GM12878 (cell line): ENCODE measurements at regions not wholly inside any gene's neighbourhood (a gene's known extent, or its start where the extent isn't known, plus 50 kb on each side); places are given as distances from the start of the nearest gene placed in this dataset.

ENCODE experiments used
- ATF2 ChIP-seq: IDR thresholded peaks from 2 replicates; pipeline ENCODE4 v1.6.1; 2012; ENCODE audit warnings: low read length, inconsistent platforms
- CBX3 ChIP-seq: fragments of 200-600 bp; sonication (generic); IDR thresholded peaks from 2 replicates; pipeline ENCODE4 v1.6.1; 2016; ENCODE audit warnings: low read depth, borderline replicate concordance
- EGR1 ChIP-seq, 2 experiments: IDR thresholded peaks; 1 replicate in 1 of 2; 2 replicates in 1 of 2; pipeline ENCODE4 v1.6.1; 2011 to 2012; ENCODE audit warnings: low read depth in 2 of 2, low read length in 2 of 2, borderline replicate concordance in 1 of 2, mild to moderate bottlenecking in 1 of 2, moderate library complexity in 1 of 2
- EZH2 ChIP-seq: IDR thresholded peaks from 2 replicates; pipeline ENCODE4 v1.6.1; 2012; ENCODE audit warnings: low read depth, mild to moderate bottlenecking, control low read depth, inconsistent platforms, low read length, borderline replicate concordance; ENCODE audit not compliant: control insufficient read depth
- HDAC2 ChIP-seq: fragments of 200-600 bp; sonication (generic); IDR thresholded peaks from 2 replicates; pipeline ENCODE4 v1.6.1; 2017
- KDM1A ChIP-seq: fragments of 200-600 bp; sonication (generic); IDR thresholded peaks from 2 replicates; pipeline ENCODE4 v1.6.1; 2016; ENCODE audit warnings: borderline replicate concordance
- NRF1 ChIP-seq: conservative IDR thresholded peaks from 2 replicates; pipeline ENCODE4 v1.6.1; 2011; ENCODE audit warnings: mild to moderate bottlenecking, low read depth, low read length, improper control_type of control experiment
- POLR2AphosphoS5 ChIP-seq: IDR thresholded peaks from 2 replicates; pipeline ENCODE4 v1.6.1; 2011; ENCODE audit warnings: mild to moderate bottlenecking, low read length, inconsistent platforms
- REST ChIP-seq: IDR thresholded peaks from 2 replicates; pipeline ENCODE4 v1.6.1; 2012; ENCODE audit warnings: mild to moderate bottlenecking, low read depth, low read length
- SIX5 ChIP-seq: IDR thresholded peaks from 2 replicates; pipeline ENCODE4 v1.6.1; 2011; ENCODE audit warnings: mild to moderate bottlenecking, low read depth, low read length, moderate library complexity; ENCODE audit not compliant: severe bottlenecking
- SUPT20H ChIP-seq: IDR thresholded peaks from 2 replicates; pipeline ENCODE4 v1.6.1; 2011; ENCODE audit warnings: low read depth, mild to moderate bottlenecking, low read length, moderate library complexity, borderline replicate concordance; ENCODE audit not compliant: control insufficient read depth
- ZZZ3 ChIP-seq: IDR thresholded peaks from 2 replicates; pipeline ENCODE4 v1.6.1; 2011; ENCODE audit warnings: low read depth; ENCODE audit not compliant: control insufficient read depth, insufficient read length
- TF ChIP-seq, protein P1 (sequence below), 3 experiments: IDR thresholded peaks in 2 of 3; conservative IDR thresholded peaks in 1 of 3; 2 replicates each; pipeline ENCODE4 v1.5.1; 2011; ENCODE audit warnings: low read depth in 3 of 3, low read length in 3 of 3, mild to moderate bottlenecking in 3 of 3, control low read depth in 2 of 3, moderate library complexity in 2 of 3, inconsistent platforms in 1 of 3, mixed read lengths in 1 of 3; ENCODE audit not compliant: control insufficient read depth in 2 of 3, insufficient read depth in 1 of 3; ENCODE audit errors: extremely low read depth in 1 of 3

GRCh38 chrX:116618546-116618945 lies 155.8 kb upstream of the CT83 start:
- TF ChIP-seq REST (no peak), SIX5 (no peak), ZZZ3 (no peak), EGR1 (IDR thresholded peaks at IDR 0.05; ENCODE audit: borderline replicate concordance in 1 of 2, low read depth in 2 of 2, low read length in 2 of 2) (no peak), HDAC2 (no peak), POLR2AphosphoS5 (no peak), NRF1 (no peak), KDM1A (no peak), ATF2 (no peak), EZH2 (no peak), SUPT20H (no peak), CBX3 (no peak)
- TF ChIP-seq, protein P1, sequence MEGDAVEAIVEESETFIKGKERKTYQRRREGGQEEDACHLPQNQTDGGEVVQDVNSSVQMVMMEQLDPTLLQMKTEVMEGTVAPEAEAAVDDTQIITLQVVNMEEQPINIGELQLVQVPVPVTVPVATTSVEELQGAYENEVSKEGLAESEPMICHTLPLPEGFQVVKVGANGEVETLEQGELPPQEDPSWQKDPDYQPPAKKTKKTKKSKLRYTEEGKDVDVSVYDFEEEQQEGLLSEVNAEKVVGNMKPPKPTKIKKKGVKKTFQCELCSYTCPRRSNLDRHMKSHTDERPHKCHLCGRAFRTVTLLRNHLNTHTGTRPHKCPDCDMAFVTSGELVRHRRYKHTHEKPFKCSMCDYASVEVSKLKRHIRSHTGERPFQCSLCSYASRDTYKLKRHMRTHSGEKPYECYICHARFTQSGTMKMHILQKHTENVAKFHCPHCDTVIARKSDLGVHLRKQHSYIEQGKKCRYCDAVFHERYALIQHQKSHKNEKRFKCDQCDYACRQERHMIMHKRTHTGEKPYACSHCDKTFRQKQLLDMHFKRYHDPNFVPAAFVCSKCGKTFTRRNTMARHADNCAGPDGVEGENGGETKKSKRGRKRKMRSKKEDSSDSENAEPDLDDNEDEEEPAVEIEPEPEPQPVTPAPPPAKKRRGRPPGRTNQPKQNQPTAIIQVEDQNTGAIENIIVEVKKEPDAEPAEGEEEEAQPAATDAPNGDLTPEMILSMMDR (IDR thresholded peaks at IDR 0.05 in 2 of 3, conservative IDR thresholded peaks at IDR 0.05 in 1 of 3; ENCODE audit: control insufficient read depth in 2 of 3, extremely low read depth in 1 of 3, insufficient read depth in 1 of 3, low read depth in 3 of 3, low read length in 3 of 3), result no peak
